Hippocampal formation (tissue), 2 donors: ENCODE measurements at regions not wholly inside any gene's neighbourhood (a gene's known extent, or its start where the extent isn't known, plus 50 kb on each side); places are given as distances from the start of the nearest gene placed in this dataset.

Source experiments
- DNase-seq, 2 donors: peaks; one replicate each; lab custom pipeline; 2025; lab: John Stamatoyannopoulos, UW

- no peak for DNase-seq
Measured at GRCh38 chr1:235027076-235027861, 101.4 kb downstream of the TOMM20 start.

- no peak for DNase-seq
Measured at GRCh38 chr1:235025422-235025984, 103.1 kb downstream of the TOMM20 start.

- no peak for DNase-seq
Measured at GRCh38 chr1:235024711-235025421, 103.8 kb downstream of the TOMM20 start.

- DNase-seq = no peak
Measured at GRCh38 chr1:235023711-235024439, 104.8 kb downstream of the TOMM20 start.

- DNase-seq = no peak
Measured at GRCh38 chr1:235022981-235023710, 105.5 kb downstream of the TOMM20 start.

GRCh38 chr1:235022341-235022980, 106.2 kb downstream of the TOMM20 start:
- DNase-seq = peak in 1 of 2 donors; percentile 43

- DNase-seq = no peak
Measured at GRCh38 chr1:235021815-235022214, 106.8 kb downstream of the TOMM20 start.

- no peak for DNase-seq
Measured at GRCh38 chr1:235021321-235021720, 107.3 kb downstream of the TOMM20 start.

GRCh38 chr1:235019961-235020360, 108.7 kb downstream of the TOMM20 start:
- DNase-seq = no peak

GRCh38 chr1:235019471-235019870, 109.2 kb downstream of the TOMM20 start:
- DNase-seq = no peak

GRCh38 chr1:235018720-235019444, 109.8 kb downstream of the TOMM20 start:
- no peak for DNase-seq

GRCh38 chr1:235018161-235018560, 110.5 kb downstream of the TOMM20 start:
- no peak for DNase-seq

GRCh38 chr1:235017719-235018118, 110.9 kb downstream of the TOMM20 start:
- DNase-seq = no peak

GRCh38 chr1:235017191-235017590, 111.4 kb downstream of the TOMM20 start:
- DNase-seq = no peak

- DNase-seq = no peak
Measured at GRCh38 chr1:235015291-235015985, 113.2 kb downstream of the TOMM20 start.

GRCh38 chr1:235014756-235015155, 113.9 kb downstream of the TOMM20 start:
- DNase-seq = no peak

GRCh38 chr1:235013512-235013911, 115.1 kb downstream of the TOMM20 start:
- peak in 1 of 2 donors; percentile 20 for DNase-seq

- DNase-seq = peak in 1 of 2 donors; percentile 30
Measured at GRCh38 chr1:235012436-235013210, 116.0 kb downstream of the TOMM20 start.
